NOMO-1 (cell line): ENCODE measurements at regions not wholly inside any gene's neighbourhood (a gene's known extent, or its start where the extent isn't known, plus 50 kb on each side); places are given as distances from the start of the nearest gene placed in this dataset.
"Not testable (repeated sequence)": the region's sequence is repeated elsewhere in the genome, so short reads cannot be mapped to it uniquely, and the experiment has no call there.

Source experiments
- DNase-seq, 2 experiments: peaks; one replicate each; lab custom pipeline; 2025; ENCODE audit not compliant: unreplicated experiment in 2 of 2; lab: John Stamatoyannopoulos, UW

DNA sequence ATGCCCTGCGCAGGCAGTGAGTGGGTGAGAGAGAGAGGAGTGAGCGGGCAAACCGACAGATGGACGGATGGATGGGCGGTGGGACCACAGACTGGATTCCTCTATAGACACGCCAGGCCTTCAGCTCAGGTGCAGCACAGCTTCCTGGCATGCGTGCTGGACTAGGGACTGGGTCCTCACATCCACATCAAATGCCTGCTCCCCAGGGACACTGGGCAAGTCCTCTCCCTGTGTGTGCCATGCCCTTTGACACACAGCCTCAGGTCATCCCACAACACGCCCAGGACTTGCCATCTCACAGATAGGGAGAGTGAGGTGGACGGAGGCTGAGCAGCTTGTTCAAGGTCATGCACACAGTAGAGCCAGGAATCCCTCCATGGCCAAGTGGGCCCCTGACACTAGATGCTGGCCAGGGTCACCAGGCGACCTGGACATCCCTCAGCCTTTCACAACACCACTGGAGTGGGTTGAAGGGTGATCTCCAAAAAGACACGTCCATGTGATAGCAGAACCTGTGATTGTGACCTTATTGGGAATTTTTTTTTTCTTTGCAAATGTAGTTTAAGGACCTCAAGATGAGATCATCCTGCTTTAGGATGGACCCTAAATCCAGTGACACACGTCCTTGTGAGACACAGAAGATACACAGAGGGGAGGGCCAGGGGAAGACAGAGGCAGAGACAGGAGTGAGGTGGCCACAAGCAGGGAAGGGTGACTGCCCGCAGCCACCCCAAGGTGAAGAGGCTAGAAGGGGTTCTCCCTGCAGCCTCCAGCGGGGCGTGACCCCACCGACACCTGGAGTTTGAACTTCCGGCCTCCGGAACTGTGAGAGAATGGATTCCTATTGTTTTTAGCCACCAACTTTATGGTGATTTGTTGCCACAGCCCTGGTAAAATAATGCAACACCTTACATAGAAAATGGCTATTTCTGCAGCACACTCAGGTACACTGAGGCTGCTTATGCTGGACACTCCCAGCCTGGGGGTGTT is 155.0 kb upstream of the CHST15 start:
- no peak for DNase-seq

DNA sequence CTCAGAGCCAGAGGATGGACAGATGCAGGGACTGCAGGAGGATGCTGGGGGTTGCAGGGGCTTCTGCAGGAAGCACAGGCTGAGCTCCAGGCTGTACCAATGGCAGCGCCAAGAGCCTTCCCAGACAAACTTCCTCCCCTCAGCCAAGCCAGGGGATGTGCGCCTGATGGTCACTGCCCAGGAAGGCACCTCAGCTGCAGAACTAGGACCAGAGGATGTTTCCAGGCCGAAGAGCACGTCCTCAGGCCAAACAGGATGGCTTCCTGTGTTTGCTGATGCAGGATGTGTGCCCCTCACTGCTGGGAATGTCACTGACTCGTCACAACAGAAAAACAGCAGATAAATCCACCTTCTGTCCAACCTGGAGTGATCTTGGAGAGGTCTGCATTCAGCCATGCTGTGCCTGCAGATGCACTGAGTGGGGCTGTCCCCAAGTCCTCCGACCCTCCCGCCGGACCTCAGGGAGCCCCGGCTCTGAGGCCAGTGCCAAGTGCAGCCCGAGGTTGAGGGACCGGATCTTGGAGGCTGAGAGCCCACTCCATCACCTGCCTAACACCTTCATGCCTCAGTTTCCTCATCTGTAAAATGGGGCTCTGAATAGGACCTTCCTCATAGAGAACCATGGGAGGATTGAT is 152.5 kb upstream of the CHST15 start:
- DNase-seq, result no peak

DNA sequence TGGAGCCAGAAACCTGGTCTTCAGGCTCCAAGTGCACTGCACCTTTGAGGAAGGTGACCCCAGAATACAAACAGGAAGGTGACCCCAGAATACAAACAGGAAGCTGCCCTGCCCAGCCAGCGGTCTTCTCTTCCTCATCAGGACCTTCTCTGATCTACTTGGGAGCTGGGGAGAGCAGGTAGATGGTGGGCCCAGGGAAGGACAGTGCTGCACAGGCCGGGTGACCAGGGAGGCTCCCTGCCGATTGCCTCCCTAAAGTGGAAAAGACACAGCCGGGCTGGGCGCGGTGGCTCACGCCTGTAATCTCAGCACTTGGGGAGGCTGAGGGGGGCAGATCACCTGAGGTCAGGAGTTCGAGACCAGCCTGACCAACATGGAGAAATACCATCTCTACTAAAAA is 151.8 kb upstream of the CHST15 start:
- DNase-seq, result no peak

DNA sequence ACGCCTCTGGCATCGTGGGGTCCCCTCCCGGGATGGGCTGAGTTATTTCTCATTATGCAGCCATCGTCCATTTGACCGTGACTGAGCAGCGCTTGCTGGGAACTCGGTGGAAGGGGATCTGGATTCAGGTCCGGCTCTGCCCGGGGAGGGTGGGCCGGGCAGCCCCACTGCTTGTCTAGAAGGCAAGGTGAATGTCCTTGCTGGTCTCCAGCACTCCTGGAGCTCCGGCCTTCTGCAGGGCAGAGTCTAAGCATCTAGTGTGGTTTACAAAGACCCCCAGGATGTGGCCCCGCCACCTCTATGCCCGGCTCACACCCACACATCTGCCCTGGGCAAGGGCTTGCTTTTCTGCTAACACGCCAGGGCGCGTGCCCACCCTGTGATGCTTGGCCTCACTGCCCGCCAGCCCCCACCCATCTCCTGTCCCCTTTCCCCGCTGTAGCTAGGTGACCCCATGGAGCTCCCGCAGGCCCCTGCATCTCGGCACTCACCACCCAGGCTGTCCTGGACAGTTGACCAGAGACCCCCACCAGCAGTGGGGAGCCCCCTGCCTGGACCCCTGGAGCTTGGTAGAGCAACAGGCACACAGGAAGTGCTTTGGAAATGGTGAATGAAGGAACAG is 151.0 kb upstream of the CHST15 start:
- DNase-seq, result no peak

DNA sequence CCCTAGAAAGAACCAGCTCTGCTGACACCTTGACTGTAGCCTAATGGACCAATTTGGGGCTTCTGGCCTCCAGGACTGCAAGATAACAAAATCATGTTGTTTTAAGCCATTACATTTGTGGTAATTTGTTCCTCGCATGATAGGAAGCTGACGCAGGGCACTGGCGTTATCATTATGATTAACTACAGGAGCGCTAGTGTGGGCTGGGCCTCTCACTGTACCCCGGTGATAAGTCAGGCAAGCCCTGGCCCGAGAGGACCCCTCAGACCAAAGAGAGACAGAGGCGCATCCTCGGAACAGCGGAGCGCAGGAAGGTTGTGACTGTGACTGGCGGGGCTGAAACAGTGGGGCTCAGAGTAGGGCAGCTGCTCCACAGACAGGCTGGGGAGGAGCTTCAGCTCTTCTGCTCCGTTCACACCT is 150.3 kb upstream of the CHST15 start:
- no peak for DNase-seq

DNA sequence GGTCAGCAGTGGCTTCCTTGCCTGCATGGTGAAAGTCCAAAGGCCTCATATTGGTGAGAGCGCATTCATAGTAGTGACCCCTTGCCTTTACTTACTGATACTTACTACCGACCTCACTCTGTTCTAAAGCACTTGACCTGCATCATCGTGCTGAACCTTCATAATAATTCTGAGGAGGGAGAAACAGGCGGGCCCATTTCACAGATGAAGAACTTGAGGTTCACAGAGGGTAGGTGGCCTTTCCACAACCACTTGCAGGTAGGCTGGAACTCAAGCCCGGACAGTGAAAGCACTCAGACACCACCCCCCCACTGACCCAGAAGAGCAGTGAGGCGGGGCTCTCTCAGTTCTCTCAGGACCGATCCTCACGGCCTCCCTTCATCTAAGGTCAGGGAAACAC is 149.4 kb upstream of the CHST15 start:
- no peak for DNase-seq

DNA sequence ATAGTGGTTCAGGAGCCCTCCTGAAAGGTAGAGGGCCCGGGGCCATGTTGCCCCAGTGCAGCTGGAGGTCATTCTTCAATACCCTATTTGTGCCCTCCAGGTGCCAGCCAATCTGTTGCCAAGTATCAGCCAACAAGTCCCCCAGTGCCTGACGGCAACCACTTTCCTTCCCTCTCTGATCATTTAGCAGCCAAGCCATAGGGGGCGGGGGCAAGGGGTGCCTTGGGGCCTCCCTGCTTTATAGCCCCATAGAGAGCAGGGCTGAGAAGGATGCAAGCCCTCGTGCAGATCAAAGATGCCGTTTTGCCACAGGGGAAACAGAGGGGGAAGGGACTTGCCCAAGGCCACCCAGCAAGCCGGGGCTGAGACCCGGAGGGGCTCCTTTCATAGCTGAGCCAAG is 149.0 kb upstream of the CHST15 start:
- DNase-seq, result no peak

DNA sequence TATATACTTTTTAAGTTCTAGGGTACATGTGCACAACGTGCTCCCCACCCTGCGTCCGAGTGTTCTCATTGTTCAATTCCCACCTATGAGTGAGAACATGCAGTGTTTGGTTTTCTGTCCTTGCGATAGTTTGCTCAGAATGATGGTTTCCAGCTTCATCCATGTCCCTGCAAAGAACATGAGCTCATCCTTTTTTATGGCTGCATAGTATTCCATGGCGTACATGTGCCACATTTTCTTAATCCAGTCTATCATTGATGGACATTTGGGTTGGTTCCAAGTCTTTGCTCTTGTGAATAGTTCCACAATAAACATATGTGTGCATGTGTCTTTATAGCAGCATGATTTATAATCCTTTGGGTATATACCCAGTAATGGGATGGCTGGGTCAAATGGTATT is 148.1 kb upstream of the CHST15 start:
- DNase-seq, result not testable (repeated sequence)

DNA sequence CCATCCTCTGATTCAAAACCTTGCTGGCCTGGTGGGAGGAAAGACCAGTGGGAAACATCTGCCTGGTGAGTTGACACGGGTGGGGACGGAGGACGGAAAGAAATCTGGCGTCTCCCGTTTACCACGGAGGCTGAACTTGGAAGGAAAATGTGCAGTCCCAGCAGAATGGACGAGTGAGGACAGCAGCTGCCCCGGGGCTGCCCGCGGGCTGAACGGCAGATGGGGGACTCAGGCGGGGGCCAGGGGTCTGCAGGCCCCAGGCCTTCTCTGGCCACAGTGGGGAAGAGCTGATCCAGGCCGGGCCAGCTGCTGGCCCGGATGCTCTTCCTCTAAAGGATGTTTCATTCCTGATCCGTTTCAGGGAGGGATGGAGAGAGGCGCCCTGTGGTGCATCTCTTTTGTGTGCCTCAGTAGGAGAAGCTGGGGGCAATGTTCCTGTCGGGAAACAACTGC is 147.5 kb upstream of the CHST15 start:
- DNase-seq, result no peak

DNA sequence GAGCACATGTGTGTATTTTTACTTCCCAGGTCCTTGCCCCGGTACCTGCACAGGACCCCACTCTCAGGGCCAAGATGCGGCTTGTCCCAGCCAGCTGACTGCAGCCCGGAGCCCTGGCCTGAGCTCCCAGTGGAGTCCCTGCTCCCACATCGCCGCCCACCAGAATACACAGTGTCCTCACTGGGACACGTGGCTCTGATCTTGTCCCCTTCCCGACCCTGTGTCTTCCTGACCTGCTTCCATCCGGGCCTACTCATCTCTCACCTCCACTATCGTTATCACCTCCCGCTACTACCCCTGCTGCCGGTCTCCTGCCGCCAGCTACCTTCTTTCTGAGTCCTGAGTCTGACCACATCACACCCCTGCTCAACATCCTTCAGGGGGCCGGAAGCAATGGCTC is 146.3 kb upstream of the CHST15 start:
- no peak for DNase-seq

DNA sequence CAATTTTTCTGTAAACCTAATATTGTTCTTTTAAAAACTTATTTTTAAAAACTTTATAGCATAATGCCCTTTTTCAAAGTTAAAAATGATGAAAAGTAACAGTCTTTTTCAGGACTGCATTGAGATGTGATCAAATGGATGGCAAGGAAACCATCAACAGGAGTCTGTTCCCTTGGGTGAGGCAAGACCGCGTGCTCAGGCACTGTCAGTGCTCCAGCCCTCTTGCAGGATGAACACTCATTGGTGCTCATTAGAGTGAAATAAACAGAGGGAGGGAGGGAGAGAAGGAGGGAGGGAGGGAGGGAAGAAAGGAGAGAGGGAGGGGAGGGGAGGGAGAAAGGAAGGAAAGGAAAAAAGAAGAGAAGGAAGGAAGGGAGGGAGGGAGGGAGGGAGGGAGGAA is 145.7 kb upstream of the CHST15 start:
- DNase-seq, result no peak

DNA sequence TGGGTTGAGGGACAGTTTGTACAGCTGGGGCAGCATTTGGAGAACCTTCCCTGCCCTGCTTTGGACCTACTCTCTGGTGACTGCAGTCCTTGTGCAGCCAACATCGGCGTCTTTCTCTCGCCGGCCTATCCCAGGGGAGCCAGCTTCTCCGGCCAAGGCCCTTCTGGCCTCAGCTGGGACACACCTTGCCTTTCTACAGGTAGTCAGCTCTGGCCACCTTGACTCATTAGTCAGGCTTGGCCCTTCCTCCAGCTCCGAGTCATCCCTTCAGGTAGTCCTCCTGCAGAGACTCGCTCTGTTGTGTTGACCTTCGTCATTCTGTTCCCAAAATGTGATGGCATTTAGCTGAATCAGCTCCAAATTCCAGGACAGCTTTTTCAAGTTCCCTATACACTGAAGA is 145.0 kb upstream of the CHST15 start:
- no peak for DNase-seq

DNA sequence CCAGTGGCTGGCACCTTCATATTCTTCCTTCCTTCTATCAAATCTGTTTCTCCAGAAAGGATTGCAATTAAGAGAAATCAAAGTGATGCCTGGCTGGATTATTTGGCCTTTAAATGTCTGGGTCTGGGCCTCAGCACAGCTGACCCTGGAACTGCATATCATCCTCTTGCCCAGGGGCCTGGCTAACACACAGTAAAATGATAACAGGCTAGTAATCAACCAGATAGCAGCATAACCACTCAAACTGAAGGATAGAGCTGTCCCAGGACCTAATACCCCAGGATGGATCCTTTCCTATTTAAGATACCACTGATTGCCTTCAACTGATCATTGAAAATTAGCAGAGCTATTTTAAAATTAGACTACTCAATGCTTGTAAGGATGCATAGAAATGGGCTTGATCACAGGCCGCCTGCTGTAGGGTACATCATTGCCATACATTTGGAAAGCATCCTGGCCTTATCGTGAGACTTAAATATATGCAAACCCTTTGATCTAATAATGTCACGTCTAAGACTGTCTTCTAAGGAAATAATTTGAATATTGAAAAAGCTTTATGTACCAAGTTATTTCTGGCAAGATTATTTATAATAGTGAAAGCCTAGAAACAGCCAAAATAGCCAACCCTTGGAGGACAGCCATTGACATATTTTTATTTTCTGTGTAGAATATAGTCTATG is 144.0 kb upstream of the CHST15 start:
- DNase-seq, result no peak

DNA sequence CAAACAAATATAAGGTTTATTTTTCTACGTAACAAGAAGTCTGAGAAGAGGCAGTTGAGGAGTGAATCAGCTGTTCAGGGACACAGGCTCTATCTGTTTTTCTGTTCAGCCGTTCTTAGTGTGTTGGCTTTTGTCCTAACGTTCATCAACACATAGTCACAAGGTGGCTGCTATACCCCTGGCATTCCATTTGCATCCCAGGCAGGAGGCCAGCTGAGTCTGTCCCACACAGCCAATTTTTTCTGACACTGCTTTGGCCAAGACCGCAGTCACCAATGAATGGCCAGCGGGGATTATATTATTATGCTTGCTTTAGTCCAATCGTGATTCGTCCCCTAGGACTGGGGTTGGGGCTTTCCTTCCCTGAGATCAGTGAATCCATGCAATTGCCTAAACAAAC is 143.4 kb upstream of the CHST15 start:
- no peak for DNase-seq

DNA sequence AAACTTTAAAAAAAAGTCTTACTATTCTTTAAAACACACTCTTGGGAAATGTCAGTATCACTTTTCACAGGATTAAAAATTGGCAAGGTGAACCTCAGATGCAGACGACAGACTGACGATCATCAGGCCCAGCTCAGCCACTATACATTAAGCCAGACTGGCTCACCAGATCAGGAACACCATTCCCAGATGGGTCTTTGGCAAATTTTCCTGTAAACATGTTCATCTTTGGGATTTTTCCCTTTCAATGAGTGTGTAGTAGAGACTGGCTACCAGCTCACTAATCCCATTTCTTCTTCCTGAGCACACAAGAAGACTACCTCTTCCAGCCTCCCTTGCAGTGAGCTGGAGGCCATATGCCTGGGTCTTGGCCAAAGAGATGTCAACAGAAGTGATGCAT is 142.7 kb upstream of the CHST15 start:
- no peak for DNase-seq

DNA sequence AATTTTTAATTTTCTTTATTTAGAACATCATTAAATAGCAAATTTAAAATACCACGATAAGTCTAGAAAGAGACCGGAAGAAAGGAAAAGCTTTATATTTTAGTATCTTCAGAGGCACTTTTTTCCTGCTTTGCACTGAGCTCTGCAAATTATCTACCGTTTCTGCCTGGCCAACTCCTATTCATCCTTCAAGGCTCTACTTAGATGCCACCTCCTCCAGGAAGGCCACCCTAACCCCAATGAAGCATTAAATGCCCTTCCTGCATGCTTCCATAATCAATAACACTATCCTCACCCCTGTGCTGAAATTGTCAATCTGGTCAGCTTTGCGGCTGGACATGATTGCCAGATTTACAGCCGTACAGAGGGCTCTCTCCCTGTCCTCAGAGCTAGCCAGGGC is 141.8 kb upstream of the CHST15 start:
- DNase-seq, result no peak

DNA sequence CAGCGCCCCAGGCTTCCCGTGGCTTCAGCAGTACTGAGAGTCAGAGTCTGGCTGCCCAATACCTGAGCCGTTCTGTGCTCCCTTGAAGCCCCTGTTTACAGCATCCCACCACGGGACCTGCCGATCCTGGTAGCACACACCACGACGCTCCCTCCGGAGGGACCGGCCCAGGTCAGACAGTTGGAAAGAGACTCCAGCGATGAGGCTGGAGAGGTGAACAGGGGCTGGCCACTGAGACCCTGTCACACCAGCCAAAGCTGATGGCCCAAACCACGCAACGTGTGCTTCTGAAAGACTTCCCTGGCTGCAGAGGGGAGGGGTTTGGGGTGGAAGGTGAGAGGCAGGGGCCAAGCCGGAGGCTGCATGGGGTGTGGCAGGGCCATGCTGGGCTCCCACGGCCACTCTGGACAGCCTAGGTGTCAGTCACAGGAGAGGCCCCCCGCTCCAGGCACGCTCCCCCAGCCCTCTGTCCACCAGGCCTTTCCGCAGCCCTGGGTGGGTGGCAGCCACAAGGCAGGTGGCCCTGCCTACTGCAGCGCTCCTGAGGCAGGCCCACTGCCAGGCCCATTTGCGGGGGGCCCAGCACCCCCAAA is 140.2 kb upstream of the CHST15 start:
- no peak for DNase-seq

DNA sequence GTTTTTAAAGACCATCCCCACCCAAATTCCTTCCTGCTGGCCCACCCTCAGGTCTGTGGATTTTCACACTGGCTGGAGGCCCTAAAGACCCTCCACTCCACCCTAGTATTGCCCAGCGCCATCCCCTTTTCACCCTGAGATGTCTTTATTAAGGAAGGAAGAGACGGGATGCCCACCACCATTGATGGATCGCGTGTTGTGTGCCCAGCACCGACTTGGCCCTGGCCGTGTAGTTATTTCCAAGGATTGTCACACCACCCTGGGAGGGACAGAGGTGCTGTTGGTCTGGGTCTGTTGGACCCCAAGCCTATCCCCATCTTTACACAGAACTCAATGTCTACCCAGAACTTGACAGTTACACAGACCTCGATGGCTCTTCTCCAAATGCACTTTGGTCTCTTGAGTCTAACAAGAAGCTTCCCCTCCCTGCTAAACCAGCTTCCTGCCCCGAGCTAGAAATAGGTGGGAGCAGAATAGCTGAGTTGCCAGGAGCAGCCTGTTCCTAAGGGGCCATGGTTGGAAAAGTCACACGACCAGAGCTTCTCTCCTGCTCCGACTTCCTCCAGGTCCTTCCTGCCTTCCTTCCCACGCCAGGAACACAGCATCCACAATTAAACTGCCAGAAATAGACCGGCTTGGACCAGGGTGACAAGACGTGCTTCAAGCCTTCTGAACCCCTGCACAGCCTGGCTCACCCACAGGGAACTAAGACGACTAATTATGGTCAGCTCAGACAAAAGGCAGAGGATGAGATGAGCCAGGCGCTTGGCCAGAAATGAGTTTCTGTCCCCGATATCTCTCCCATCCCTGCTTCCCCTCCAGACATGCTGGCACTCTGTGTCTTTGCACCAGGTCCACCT is 139.5 kb upstream of the CHST15 start:
- no peak for DNase-seq

DNA sequence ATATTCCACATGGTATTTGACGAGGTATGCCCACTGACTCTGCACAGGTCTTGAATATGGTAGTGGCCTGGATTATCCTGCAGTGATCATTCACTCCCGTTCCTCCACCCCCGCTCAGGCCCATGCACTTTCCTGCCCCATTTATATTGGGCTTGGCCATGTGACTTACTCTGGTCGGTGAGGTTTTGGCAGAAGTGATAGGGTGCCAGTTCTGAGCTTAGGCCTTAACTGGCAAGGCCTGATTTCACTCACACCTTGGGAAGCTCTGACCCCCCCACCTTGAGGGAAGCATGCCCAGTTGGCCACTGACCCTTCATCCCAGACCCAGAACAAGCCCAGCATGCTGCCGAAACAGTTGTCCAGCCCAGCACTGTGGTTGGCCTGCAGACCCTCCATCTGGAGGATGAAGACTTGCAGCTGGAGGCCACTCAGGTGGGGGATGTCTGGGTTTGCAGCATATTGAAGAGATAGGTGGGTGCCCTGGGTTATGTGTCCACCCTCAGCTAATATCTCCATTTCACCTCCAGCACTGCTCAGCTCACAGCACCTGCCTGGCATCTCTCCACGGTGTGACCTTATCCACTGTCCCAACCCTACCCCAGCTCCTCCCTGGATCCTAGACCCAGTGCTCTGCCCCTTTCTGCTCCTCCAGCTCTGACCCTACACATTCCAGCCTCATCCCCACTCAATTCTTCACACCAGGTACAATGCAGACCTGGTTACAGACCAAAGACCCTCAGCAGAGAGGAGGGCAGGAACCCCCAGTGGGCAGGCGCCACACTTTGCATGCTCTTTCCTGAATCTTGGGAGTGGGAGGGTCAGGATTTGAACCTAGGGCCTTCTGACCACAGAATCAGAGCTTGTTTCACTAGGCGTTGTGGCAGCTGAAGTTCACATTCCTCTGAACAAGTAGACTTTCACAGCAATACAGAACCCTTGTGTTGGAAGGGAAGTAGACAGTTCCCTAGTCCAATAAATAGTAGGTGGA is 138.1 kb upstream of the CHST15 start:
- peak; percentile 70 to 82 for DNase-seq
